Upper lobe of left lung (tissue), 6 donors: ENCODE measurements at regions not wholly inside any gene's neighbourhood (a gene's known extent, or its start where the extent isn't known, plus 50 kb on each side); places are given as distances from the start of the nearest gene placed in this dataset.

ENCODE experiments used
- ATAC-seq, 2 donors: fragments of 200-7000 bp; cut with Tn5 transposase; one replicate each; pipeline ENCODE4 v1.9.1; 2022; ENCODE audit warnings: mild to moderate bottlenecking in 2 of 2, moderate library complexity in 2 of 2; ENCODE audit not compliant: low FRiP score in 2 of 2
- DNase-seq, 2 donors: peaks; one replicate each; pipeline ENCODE4 v3.0.0-alpha.2; 2019 to 2020
- H3K27ac ChIP-seq, 4 donors: fragments of 200-600 bp; sonication (generic); one replicate each; pipeline ENCODE4 v1.5.1; 2016 to 2019
- H3K27me3 ChIP-seq, 4 donors: fragments of 200-600 bp; sonication (generic); one replicate each; pipeline ENCODE4 v1.5.1; 2017 to 2019
- H3K36me3 ChIP-seq, 4 donors: fragments of 200-600 bp; sonication (generic); one replicate each; pipeline ENCODE4 v1.5.1; 2016 to 2019
- H3K4me1 ChIP-seq, 4 donors: fragments of 200-600 bp; sonication (generic); one replicate each; pipeline ENCODE4 v1.5.1; 2018 to 2019
- H3K4me3 ChIP-seq, 4 donors: fragments of 200-600 bp; sonication (generic); one replicate each; pipeline ENCODE4 v1.5.1; 2017 to 2019; ENCODE audit warnings: mild to moderate bottlenecking in 2 of 4, moderate library complexity in 1 of 4
- H3K9me3 ChIP-seq, 4 donors: fragments of 200-600 bp; sonication (generic); one replicate each; pipeline ENCODE4 v1.5.1; 2018 to 2019
- EP300 ChIP-seq, 4 donors: sonication (generic); formaldehyde crosslinking; IDR thresholded peaks; one replicate each; pipeline ENCODE4 v1.5.1; 2017; ENCODE audit warnings: antibody characterized with exemption in 4 of 4, control low read depth in 2 of 4
- POLR2A ChIP-seq, 4 donors: fragments of 450-650 bp; IDR thresholded peaks; one replicate each; pipeline ENCODE4 v1.5.1; 2016 to 2017; ENCODE audit warnings: antibody characterized with exemption in 4 of 4, mild to moderate bottlenecking in 2 of 4
- POLR2AphosphoS5 ChIP-seq, 2 donors: sonication (generic); formaldehyde crosslinking; IDR thresholded peaks; one replicate each; pipeline ENCODE4 v1.5.1; 2017; ENCODE audit warnings: antibody characterized with exemption in 2 of 2
- WGBS, 2 donors: methylation state at CpG; one replicate each; pipeline ENCODE4 v1.1.5; 2017 to 2018; 5-methylcytosine and 5-hydroxymethylcytosine counted together
- TF ChIP-seq, protein P1 (sequence below), 6 experiments: fragments of 450-650 bp in 4 of 6; fragments of 200-600 bp in 2 of 6; sonication (generic) in 2 of 6; IDR thresholded peaks; one replicate each; pipeline ENCODE4 v1.5.1; 2016 to 2019; ENCODE audit warnings: antibody characterized with exemption in 6 of 6
- donor health status: DM: no; HTN: no; CAD: no; lungs with moderate emphysema.
- donor health status: DM: no; HTN: yes; CAD: no; lungs with severe emphysema.

- WGBS, 2 donors, result 95 to 96% methylated on average over 6 of the region's 6 CpGs
- ATAC-seq, result no peak
These were observed 392.8 kb downstream of the SEC23A start for GRCh38 chr14:38710196-38710595.

DNA sequence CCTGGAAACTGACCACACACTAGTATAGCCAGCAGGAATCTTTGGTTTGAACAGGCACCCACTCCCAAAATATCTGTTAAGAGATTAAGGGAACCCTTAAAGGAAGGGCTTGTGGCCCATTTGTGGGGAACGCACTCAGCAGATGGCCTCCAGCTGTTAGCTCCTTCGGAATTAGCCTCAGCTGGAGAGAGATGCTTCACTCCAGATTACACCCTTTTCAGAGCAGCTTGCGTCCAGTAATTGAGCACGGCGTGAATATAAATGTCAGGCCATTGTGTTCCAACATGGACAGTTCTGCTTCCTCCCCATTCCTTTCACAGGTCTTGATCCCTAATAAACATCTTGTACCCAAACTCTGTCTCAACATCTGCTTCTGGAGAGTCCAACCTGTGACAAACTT is 397.8 kb downstream of the SEC23A start:
- no peak overlapping the region for H3K4me3 ChIP-seq
- TF ChIP-seq POLR2AphosphoS5 (IDR thresholded peaks at IDR 0.05) (no peak), POLR2A (IDR thresholded peaks at IDR 0.05) (no peak), EP300 (IDR thresholded peaks at IDR 0.05) (no peak)
- TF ChIP-seq, protein P1, sequence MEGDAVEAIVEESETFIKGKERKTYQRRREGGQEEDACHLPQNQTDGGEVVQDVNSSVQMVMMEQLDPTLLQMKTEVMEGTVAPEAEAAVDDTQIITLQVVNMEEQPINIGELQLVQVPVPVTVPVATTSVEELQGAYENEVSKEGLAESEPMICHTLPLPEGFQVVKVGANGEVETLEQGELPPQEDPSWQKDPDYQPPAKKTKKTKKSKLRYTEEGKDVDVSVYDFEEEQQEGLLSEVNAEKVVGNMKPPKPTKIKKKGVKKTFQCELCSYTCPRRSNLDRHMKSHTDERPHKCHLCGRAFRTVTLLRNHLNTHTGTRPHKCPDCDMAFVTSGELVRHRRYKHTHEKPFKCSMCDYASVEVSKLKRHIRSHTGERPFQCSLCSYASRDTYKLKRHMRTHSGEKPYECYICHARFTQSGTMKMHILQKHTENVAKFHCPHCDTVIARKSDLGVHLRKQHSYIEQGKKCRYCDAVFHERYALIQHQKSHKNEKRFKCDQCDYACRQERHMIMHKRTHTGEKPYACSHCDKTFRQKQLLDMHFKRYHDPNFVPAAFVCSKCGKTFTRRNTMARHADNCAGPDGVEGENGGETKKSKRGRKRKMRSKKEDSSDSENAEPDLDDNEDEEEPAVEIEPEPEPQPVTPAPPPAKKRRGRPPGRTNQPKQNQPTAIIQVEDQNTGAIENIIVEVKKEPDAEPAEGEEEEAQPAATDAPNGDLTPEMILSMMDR (IDR thresholded peaks at IDR 0.05), result no peak
- H3K27me3 ChIP-seq, result no peaks in the 10 kb centered on the region
- H3K36me3 ChIP-seq, result no peaks in the 10 kb centered on the region
- H3K9me3 ChIP-seq, result no peaks in the 10 kb centered on the region
- WGBS, 2 donors, result 87 to 93% methylated on average over 5 of the region's 5 CpGs
- no peak for ATAC-seq
- no peak for DNase-seq
- no peaks in the 10 kb centered on the region for H3K4me1 ChIP-seq
- no peak overlapping the region for H3K27ac ChIP-seq

More at GRCh38 chr14:38710196-38710595, 392.8 kb downstream of the SEC23A start:
- TF ChIP-seq POLR2A (IDR thresholded peaks at IDR 0.05) (no peak), POLR2AphosphoS5 (IDR thresholded peaks at IDR 0.05) (no peak), EP300 (IDR thresholded peaks at IDR 0.05) (no peak)
- TF ChIP-seq, protein P1 (IDR thresholded peaks at IDR 0.05), result no peak
- no peak for DNase-seq
- Histone ChIP-seq H3K27me3 (no peaks in the 10 kb centered on the region), H3K36me3 (no peaks in the 10 kb centered on the region), H3K4me1 (no peaks in the 10 kb centered on the region), H3K9me3 (no peaks in the 10 kb centered on the region), H3K27ac (no peak overlapping the region), H3K4me3 (no peak overlapping the region)

- Histone ChIP-seq H3K4me3 (no peak overlapping the region), H3K27me3 (no peaks in the 10 kb centered on the region), H3K27ac (no peak overlapping the region), H3K4me1 (no peaks in the 10 kb centered on the region), H3K36me3 (no peaks in the 10 kb centered on the region), H3K9me3 (no peaks in the 10 kb centered on the region)
- TF ChIP-seq EP300 (IDR thresholded peaks at IDR 0.05) (no peak), POLR2A (IDR thresholded peaks at IDR 0.05) (no peak), POLR2AphosphoS5 (IDR thresholded peaks at IDR 0.05) (no peak)
- TF ChIP-seq, protein P1 (IDR thresholded peaks at IDR 0.05), result no peak
- DNase-seq (no peak), ATAC-seq (no peak)
- WGBS, 2 donors, result 88 to 95% methylated on average over 1 of the region's 1 CpG
These were observed 398.8 kb downstream of the SEC23A start for GRCh38 chr14:38704220-38704619.

DNA sequence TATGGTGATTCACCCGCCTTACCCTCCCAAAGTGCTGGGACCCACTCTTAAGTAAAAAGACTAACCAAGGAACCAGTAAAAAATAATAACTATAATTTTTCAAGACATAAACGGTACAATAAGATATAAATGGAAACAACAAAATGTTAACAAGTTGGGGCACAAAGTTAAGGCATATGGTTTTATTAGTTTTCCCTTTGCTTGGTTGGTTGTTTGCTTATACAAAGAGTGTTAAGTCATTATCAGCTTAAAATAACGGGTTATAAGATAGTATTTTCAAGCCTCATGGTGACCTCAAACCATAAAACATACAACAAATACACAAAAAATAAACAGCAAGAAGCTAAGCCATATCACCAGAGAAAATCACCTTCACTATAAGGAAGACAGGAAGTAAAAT is 406.1 kb downstream of the SEC23A start:
- H3K27me3 ChIP-seq, result no peaks in the 10 kb centered on the region
- no peak overlapping the region for H3K4me3 ChIP-seq
- H3K9me3 ChIP-seq, result peaks cover 0 to 5% (median 1%) of the 10 kb centered on the region in 4 donors
- 72 to 89% methylated on average over 3 of the region's 3 CpGs for WGBS, 2 donors
- H3K4me1 ChIP-seq, result no peaks in the 10 kb centered on the region
- DNase-seq (no peak), ATAC-seq (no peak)
- H3K27ac ChIP-seq, result no peak overlapping the region
- H3K36me3 ChIP-seq, result no peaks in the 10 kb centered on the region
- TF ChIP-seq POLR2AphosphoS5 (IDR thresholded peaks at IDR 0.05) (no peak), EP300 (IDR thresholded peaks at IDR 0.05) (no peak), POLR2A (IDR thresholded peaks at IDR 0.05) (no peak)
- TF ChIP-seq, protein P1 (IDR thresholded peaks at IDR 0.05), result no peak

DNA sequence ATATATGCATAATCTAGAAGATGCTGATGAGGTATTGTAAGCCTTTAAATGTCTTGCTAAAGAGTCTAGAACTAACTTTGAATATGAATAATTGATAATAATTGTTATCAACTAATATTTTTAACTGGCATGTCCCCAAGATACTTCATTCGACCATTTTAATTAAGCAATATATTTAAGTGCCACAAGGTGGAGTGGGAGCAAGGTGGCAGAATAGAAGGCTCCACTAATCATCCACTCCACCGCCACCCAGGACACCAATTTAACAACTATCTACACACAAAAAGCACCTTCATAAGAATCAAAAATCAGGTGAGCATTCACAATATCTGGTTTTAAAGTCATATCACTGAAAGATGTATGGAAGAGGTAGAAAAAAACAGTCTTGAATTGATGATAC is 409.6 kb downstream of the SEC23A start:
- H3K36me3 ChIP-seq, result no peaks in the 10 kb centered on the region
- no peak for TF ChIP-seq POLR2AphosphoS5 (IDR thresholded peaks at IDR 0.05)
- TF ChIP-seq, protein P1 (IDR thresholded peaks at IDR 0.05), result no peak
- no peak for TF ChIP-seq POLR2A (IDR thresholded peaks at IDR 0.05)
- no peak for TF ChIP-seq EP300 (IDR thresholded peaks at IDR 0.05)
- ATAC-seq (no peak), DNase-seq (no peak)
- no peaks in the 10 kb centered on the region for H3K4me1 ChIP-seq
- H3K27ac ChIP-seq, result no peak overlapping the region
- H3K9me3 ChIP-seq, result peaks cover 0 to 5% (median 1%) of the 10 kb centered on the region in 4 donors
- no peak overlapping the region for H3K4me3 ChIP-seq
- no peaks in the 10 kb centered on the region for H3K27me3 ChIP-seq
- WGBS, 2 donors, result 67 to 89% methylated on average over 2 of the region's 2 CpGs
